SKM-1 treated with dmso at 0.1 percent for 144 hours (cell line): ENCODE measurements at regions not wholly inside any gene's neighbourhood (a gene's known extent, or its start where the extent isn't known, plus 50 kb on each side); places are given as distances from the start of the nearest gene placed in this dataset.

Source experiments
- DNase-seq: peaks from one replicate; lab custom pipeline; 2025; ENCODE audit not compliant: unreplicated experiment; lab: John Stamatoyannopoulos, UW

GRCh38 chr5:21694567-21694966 lies 1158.6 kb downstream of the CDH12 start:
- no peak for DNase-seq

DNA sequence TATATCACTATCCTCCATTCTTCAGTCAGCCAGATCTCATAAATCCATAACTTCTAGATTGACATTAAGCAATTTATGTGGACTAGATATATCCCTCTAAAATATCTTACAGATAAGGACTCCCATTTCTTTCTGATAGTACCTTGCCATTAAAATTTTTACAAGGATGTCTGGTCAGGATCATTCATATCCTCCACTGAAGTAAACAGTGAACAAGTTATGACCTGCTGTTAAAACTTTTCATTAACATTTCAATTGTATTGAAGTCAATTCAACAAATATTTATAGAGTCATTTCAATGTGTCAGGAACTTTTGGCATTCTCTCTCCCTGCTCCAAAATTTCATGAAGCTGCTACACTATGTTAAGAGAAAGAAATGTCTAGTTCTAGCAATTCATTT lies 1159.6 kb downstream of the CDH12 start:
- no peak for DNase-seq

- DNase-seq: no peak
These were observed 1163.6 kb downstream of the CDH12 start for GRCh38 chr5:21689587-21689986.

- DNase-seq: no peak
These were observed 1164.5 kb downstream of the CDH12 start for GRCh38 chr5:21688655-21689054.

- DNase-seq: no peak
These were observed 1165.5 kb downstream of the CDH12 start for GRCh38 chr5:21687621-21688020.

DNA sequence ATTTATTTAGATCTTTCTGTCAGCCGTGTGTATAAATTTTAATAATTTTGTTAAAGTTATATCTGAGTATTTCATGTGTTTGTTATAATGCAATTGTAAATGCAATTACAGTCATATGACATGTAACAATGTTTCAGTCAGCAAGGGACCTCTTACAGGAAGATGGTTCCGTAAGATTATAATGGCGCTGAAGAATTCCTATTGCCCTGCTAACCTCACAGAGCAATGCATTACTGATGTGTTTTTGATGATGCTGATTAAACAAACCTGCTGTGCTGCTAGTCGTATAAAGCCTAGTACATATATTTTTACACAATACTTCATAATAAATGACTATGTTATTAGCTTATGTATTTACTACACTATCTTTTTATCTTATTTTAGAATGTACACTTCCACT lies 1166.4 kb downstream of the CDH12 start:
- DNase-seq: no peak

DNA sequence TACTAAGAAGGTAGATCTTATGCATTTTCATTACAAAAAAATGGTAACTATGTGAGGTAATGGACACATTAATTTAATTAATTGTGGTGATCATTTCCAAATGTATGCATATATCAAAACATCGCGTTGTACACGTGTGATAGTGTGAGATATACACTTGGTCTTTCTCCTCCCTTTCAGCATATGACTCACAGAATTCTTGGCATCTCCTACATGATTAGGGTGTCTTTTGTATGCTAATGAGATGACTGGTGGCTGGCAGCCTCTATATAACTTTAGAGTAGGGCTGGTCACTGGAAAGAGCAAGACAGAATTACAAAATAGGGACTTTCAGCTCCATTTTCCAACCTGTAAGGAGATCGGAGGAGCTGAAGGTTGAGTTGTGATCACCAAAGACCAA lies 1167.6 kb downstream of the CDH12 start:
- DNase-seq: no peak

DNA sequence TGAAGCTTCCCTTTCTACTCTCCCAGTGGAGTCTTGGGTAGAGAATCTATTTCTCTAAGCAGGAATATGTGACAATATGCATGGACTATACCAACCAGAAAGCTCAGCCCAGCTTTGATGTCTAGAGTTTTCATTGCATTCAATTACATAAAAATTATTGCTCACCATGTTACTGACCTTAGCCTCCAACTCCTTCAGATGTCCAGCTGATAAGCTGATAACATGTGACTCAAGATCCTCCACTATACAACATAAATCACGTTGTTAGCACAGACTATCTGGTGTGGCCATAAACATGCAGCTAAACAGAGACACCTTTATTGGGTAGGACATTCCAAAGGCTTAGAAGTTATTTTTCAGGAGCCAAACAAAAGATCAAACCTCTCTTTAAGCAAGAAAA lies 1168.2 kb downstream of the CDH12 start:
- DNase-seq: no peak

DNA sequence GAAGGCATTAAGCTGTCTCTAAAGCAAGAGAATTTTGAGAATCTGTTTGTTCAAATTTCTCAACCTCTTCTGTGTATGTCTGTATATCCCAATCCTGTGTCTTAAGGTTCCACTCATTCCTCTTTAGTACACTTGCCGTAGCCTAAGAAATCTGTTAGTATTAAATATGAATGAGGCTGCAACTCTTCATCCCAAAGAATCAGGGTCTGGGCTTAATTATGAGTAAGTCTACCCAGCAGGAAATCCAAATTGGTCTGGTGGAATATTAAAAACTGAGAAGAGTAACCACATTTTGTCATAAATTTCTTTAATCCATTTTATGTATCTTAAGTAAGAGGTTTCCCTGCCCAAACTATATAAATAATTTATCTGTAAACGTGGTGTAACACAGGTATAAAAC lies 1171.2 kb downstream of the CDH12 start:
- DNase-seq: no peak

DNA sequence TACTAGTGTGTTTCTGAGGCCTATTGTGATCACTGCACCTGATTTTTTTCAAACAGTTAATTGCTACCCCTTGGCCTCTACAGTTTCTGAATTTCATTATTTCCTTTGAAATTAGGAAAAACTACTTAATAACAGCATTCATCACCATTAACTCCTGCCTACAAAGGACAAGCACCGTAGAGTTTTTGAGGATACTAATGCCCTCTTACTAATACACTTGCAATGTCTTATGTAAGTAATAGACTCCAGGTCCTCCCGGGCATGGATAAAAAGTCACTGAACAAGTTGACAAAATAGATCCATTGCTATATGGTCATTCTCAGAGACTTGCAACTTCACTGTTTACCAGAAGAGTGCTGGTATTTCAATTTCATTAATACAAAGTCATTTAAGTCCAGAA lies 1172.5 kb downstream of the CDH12 start:
- DNase-seq: no peak

DNA sequence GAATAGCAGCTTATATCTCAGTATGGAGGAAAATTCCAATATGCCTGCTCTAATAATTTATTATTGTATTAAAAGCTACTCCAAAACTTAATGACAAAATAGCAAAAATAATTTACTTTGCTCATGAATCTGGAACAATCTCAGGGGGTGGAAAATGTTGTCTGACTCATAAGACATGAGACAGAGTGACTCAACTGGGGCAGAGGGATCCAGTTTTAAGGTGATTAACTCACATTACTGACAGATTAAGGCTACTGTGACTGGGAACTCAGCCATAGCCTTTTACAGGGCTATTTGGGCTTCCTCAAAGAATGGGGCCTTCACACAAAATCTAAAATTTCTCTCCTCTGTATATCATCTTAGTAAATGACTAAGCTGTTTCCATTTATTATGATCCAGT lies 1172.9 kb downstream of the CDH12 start:
- no peak for DNase-seq

GRCh38 chr5:21678526-21678925 lies 1174.6 kb downstream of the CDH12 start:
- DNase-seq: no peak

DNA sequence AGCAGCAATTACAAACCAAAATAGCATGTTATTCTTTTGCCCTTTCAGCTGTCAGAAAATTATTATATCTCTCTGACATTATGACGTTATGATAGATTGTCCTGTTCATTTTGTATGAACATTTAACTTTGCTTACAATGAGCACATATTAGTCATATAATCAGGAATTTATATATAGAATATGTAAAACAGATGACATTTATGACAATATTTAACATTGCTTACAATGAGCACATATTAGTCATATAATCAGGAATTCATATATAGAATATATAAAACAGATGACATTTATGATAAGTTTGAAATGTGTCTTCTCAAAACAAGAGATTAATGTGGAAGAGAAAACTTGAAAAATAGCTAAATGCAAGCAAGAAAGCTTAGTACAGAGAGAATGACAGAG lies 1180.2 kb downstream of the CDH12 start:
- DNase-seq: no peak

DNA sequence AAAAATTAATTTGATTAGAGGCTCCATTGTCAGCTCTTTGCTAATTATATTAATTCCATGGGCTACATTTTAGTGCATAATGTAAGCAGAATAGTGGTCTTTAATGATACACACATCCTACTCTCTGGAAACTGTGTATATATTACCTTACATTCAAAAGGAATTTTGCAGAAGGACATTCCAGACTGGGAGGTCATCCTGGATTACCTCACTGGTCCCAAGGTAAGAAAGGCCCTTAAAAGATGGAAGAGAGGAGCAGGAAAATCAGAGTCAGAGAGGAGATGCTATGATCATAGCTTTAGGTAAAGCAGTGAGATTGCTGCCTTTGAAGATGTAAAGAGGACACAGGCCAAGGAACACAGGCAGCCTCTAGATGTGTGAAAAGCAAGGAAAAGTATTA lies 1180.8 kb downstream of the CDH12 start:
- no peak for DNase-seq

- no peak for DNase-seq
These were observed 1187.6 kb downstream of the CDH12 start for GRCh38 chr5:21665524-21665923.

GRCh38 chr5:21663082-21663481 lies 1190.1 kb downstream of the CDH12 start:
- DNase-seq: no peak

DNA sequence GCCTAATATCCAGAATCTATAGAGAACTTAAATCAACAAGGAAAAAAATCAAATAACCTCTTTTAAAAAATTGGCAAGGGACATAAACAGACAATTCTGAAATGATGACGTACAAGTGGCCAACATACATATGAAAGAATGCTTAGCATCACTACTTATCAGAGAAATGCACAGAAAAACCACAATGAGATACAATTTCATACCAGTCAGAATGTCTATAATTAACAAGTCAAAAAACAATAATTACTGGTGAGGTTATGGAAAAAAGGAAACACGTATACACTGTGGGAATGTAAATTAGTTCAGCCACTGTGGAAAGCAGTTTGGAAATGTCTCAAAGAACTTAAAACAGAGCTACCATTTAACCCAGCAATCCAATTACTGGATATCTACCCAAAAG lies 1192.0 kb downstream of the CDH12 start:
- no peak for DNase-seq

GRCh38 chr5:21654556-21654955 lies 1198.6 kb downstream of the CDH12 start:
- no peak for DNase-seq

- DNase-seq: no peak
These were observed 1203.2 kb downstream of the CDH12 start for GRCh38 chr5:21649969-21650368.

DNA sequence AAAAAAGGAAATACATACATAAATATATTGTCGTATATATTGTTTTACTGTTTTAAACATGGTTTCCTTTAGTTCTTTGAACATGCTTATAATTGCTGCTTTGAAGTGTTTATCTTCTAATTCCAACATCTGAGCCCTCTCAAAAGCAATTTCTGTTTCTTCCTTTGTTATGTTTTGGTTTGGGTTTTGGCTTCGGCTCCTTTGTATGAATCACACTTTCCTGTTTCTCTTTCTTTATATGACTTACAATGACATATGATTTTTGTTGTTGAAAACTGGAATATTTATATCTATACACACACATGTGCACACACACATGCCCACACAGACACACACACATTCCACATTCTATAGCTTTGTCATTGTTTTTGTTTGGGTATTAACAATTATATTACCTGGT lies 1206.7 kb downstream of the CDH12 start:
- no peak for DNase-seq

DNA sequence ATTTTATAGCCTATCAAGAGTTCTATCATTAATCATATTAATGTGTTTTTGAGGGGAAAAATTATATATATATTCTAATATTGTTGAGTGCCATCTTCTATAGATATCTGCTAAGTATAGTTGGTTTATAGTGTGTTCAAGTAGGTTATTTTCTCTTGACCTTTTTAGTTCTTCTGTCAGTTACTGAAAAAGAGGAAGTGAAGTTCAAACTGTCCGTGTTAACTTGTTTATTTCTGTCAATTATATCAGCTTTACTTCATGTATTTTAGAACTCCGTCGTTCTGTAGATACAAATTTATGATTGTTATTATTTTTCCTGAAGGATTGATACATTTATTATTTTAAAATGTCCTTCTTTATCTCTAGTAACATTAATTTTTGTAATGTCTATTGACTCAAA lies 1209.1 kb downstream of the CDH12 start:
- DNase-seq: peak; percentile 8

DNA sequence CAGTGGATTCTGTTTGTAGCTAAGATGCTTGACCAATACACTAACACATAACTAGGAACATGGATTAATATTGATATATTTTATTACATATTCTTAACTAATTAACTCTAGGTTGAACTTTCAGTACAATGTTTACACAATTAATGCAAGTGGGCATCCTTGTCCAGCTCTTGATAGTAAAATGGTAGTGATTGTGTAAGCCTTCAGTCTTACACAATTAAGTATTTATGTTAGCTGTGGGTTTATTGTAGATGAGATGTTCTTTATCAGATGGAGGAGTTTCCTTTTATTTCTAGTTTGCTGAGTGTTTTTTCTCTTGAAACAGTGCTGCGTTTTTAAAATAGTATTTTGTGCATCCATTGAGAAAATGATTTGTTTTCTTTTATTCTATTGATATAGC lies 1210.8 kb downstream of the CDH12 start:
- no peak for DNase-seq

DNA sequence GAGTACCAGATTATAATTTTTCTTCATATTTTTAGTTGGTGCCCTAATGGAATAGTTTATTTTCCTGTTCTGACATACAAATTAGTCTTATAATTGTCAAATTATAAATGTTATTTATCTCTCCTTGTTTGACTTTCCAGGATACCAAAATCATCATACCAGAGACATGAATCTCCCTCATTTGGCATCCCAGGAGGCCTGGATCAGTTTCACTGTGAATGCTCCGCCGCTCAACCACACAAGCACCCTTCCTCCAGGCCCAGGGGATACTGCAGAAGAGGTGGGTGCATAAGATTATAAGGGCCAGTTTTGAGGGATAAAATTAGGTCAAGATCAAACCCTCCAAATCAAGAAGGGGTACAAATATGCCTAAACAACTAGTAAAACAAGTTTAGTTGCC lies 1229.3 kb downstream of the CDH12 start:
- DNase-seq: no peak

- no peak for DNase-seq
These were observed 1237.9 kb downstream of the CDH12 start for GRCh38 chr5:21615195-21615765.
